ENCODE measurements at regions not wholly inside any gene's neighbourhood (a gene's known extent, or its start where the extent isn't known, plus 50 kb on each side); places are given as distances from the start of the nearest gene placed in this dataset.
"Not testable (repeated sequence)": the region's sequence is repeated elsewhere in the genome, so short reads cannot be mapped to it uniquely, and the experiment has no call there.

- Histone ChIP-seq H3K4me1 (no peaks in the 10 kb centered on the region), H3K27ac (no peak overlapping the region), H3K4me3 (no peak overlapping the region), H3K27me3 (no peaks in the 10 kb centered on the region), H3K36me3 (no peaks in the 10 kb centered on the region), H3K9me3 (no peaks in the 10 kb centered on the region)
- ATAC-seq = no peak
- intact Hi-C loops (cut with DNase I) = no loop called here
- TF ChIP-seq CTCF (IDR thresholded peaks at IDR 0.05) = no peak
- DNase-seq = no peak
These were observed 580.3 kb downstream of the BNC2 start for GRCh38 chr9:16290169-16290568.

GRCh38 chr9:16291921-16292320 lies 578.5 kb downstream of the BNC2 start:
- ATAC-seq (no peak), DNase-seq (no peak)
- Histone ChIP-seq H3K27me3 (no peaks in the 10 kb centered on the region), H3K36me3 (no peaks in the 10 kb centered on the region), H3K4me3 (no peak overlapping the region), H3K27ac (no peak overlapping the region), H3K9me3 (no peaks in the 10 kb centered on the region), H3K4me1 (no peaks in the 10 kb centered on the region)
- no peak for TF ChIP-seq CTCF (IDR thresholded peaks at IDR 0.05)
- intact Hi-C loops (cut with DNase I) = no loop called here

GRCh38 chr9:16293610-16294009 lies 576.9 kb downstream of the BNC2 start:
- H3K27me3 ChIP-seq = no peaks in the 10 kb centered on the region
- no peak overlapping the region for H3K4me3 ChIP-seq
- ATAC-seq (no peak), DNase-seq (no peak)
- no peaks in the 10 kb centered on the region for H3K36me3 ChIP-seq
- intact Hi-C loops (cut with DNase I) = no loop called here
- peaks cover 0 to 4% of the 10 kb centered on the region in 2 donors for H3K9me3 ChIP-seq
- no peak for TF ChIP-seq CTCF (IDR thresholded peaks at IDR 0.05)
- no peaks in the 10 kb centered on the region for H3K4me1 ChIP-seq
- no peak overlapping the region for H3K27ac ChIP-seq

- Histone ChIP-seq H3K4me1 (no peaks in the 10 kb centered on the region), H3K36me3 (no peaks in the 10 kb centered on the region), H3K9me3 (peaks cover 0 to 7% of the 10 kb centered on the region in 2 donors), H3K4me3 (no peak overlapping the region), H3K27me3 (no peaks in the 10 kb centered on the region), H3K27ac (no peak overlapping the region)
- intact Hi-C loops (cut with DNase I) = no loop called here
- ATAC-seq = no peak
- no peak for DNase-seq
- no peak for TF ChIP-seq CTCF (IDR thresholded peaks at IDR 0.05)
These were observed 576.2 kb downstream of the BNC2 start for GRCh38 chr9:16294133-16294770.

GRCh38 chr9:16294940-16295339 lies 575.5 kb downstream of the BNC2 start:
- H3K4me3 ChIP-seq; DNase-seq; intact Hi-C loops (cut with DNase I); H3K27me3 ChIP-seq; ATAC-seq; H3K27ac ChIP-seq; H3K36me3 ChIP-seq; H3K9me3 ChIP-seq; H3K4me1 ChIP-seq: not testable (repeated sequence)

- H3K36me3 ChIP-seq; H3K27me3 ChIP-seq; H3K4me3 ChIP-seq; H3K4me1 ChIP-seq; DNase-seq; intact Hi-C loops (cut with DNase I); ATAC-seq; H3K27ac ChIP-seq; H3K9me3 ChIP-seq: not testable (repeated sequence)
These were observed 571.1 kb downstream of the BNC2 start for GRCh38 chr9:16299368-16299767.

Data from left lung (tissue), 4 donors.